CD4-positive, alpha-beta T cell treated with Interleukin-4 for 4 hours (primary cell): ENCODE measurements at regions not wholly inside any gene's neighbourhood (a gene's known extent, or its start where the extent isn't known, plus 50 kb on each side); places are given as distances from the start of the nearest gene placed in this dataset.

ENCODE experiments used
- DNase-seq: peaks from one replicate; pipeline ENCODE4 v3.0.0-alpha.2; 2020

- no peak for DNase-seq
These were observed 176.4 kb upstream of the ERCC4 start for GRCh38 chr16:13743571-13743970.

- no peak for DNase-seq
These were observed 163.4 kb upstream of the ERCC4 start for GRCh38 chr16:13756411-13757140.

GRCh38 chr16:13766334-13766733 lies 153.6 kb upstream of the ERCC4 start:
- no peak for DNase-seq

- no peak for DNase-seq
These were observed 152.7 kb upstream of the ERCC4 start for GRCh38 chr16:13767215-13767614.

- DNase-seq = no peak
These were observed 151.5 kb upstream of the ERCC4 start for GRCh38 chr16:13768471-13768870.

- DNase-seq = no peak
These were observed 149.5 kb upstream of the ERCC4 start for GRCh38 chr16:13770436-13770835.

GRCh38 chr16:13772782-13773181 lies 147.2 kb upstream of the ERCC4 start:
- no peak for DNase-seq

- DNase-seq = no peak
These were observed 140.3 kb upstream of the ERCC4 start for GRCh38 chr16:13779676-13780075.

- no peak for DNase-seq
These were observed 139.4 kb upstream of the ERCC4 start for GRCh38 chr16:13780406-13781168.

GRCh38 chr16:13781169-13781564 lies 138.8 kb upstream of the ERCC4 start:
- DNase-seq = no peak

- DNase-seq = no peak
These were observed 138.2 kb upstream of the ERCC4 start for GRCh38 chr16:13781575-13782338.

- DNase-seq = no peak
These were observed 128.9 kb upstream of the ERCC4 start for GRCh38 chr16:13791095-13791494.

- DNase-seq = no peak
These were observed 126.0 kb upstream of the ERCC4 start for GRCh38 chr16:13793841-13794409.

GRCh38 chr16:13795131-13795530 lies 124.8 kb upstream of the ERCC4 start:
- no peak for DNase-seq

GRCh38 chr16:13797718-13798117 lies 122.2 kb upstream of the ERCC4 start:
- DNase-seq = no peak

- no peak for DNase-seq
These were observed 121.7 kb upstream of the ERCC4 start for GRCh38 chr16:13798211-13798610.

- DNase-seq = no peak
These were observed 116.0 kb upstream of the ERCC4 start for GRCh38 chr16:13803974-13804373.

- DNase-seq = no peak
These were observed 114.0 kb upstream of the ERCC4 start for GRCh38 chr16:13805951-13806350.

GRCh38 chr16:13806671-13807070 lies 113.3 kb upstream of the ERCC4 start:
- no peak for DNase-seq

- no peak for DNase-seq
These were observed 111.9 kb upstream of the ERCC4 start for GRCh38 chr16:13808102-13808501.

- DNase-seq = no peak
These were observed 110.2 kb upstream of the ERCC4 start for GRCh38 chr16:13809765-13810164.

- no peak for DNase-seq
These were observed 108.1 kb upstream of the ERCC4 start for GRCh38 chr16:13811834-13812233.

- DNase-seq = no peak
These were observed 103.3 kb upstream of the ERCC4 start for GRCh38 chr16:13816701-13817100.
